ENCODE measurements at regions not wholly inside any gene's neighbourhood (a gene's known extent, or its start where the extent isn't known, plus 50 kb on each side); places are given as distances from the start of the nearest gene placed in this dataset.
"Not testable (repeated sequence)": the region's sequence is repeated elsewhere in the genome, so short reads cannot be mapped to it uniquely, and the experiment has no call there.

- no peak for DNase-seq
Measured at GRCh38 chr12:11446372-11446771, 51.0 kb upstream of the PRB2 start.

GRCh38 chr12:11457996-11458645, 62.8 kb upstream of the PRB2 start:
- DNase-seq: no peak

- no peak for DNase-seq
Measured at GRCh38 chr12:11460343-11461023, 65.1 kb upstream of the PRB2 start.

GRCh38 chr12:11461433-11461832, 66.1 kb upstream of the PRB2 start:
- no peak for DNase-seq

- no peak for DNase-seq
Measured at GRCh38 chr12:11477110-11477509, 81.7 kb upstream of the PRB2 start.

GRCh38 chr12:11482955-11483354, 87.6 kb upstream of the PRB2 start:
- DNase-seq: no peak

GRCh38 chr12:11486623-11487444, 91.5 kb upstream of the PRB2 start:
- peak; percentile 16 to 83 for DNase-seq

GRCh38 chr12:11496157-11496851, 100.9 kb upstream of the PRB2 start:
- no peak for DNase-seq

GRCh38 chr12:11497438-11497837, 102.1 kb upstream of the PRB2 start:
- no peak for DNase-seq

GRCh38 chr12:11497995-11498394, 102.6 kb upstream of the PRB2 start:
- no peak for DNase-seq

GRCh38 chr12:11498574-11498973, 103.2 kb upstream of the PRB2 start:
- not testable (repeated sequence) for DNase-seq

- peak in 1 of 2 experiments; percentile 52 for DNase-seq
Measured at GRCh38 chr12:11499806-11500187, 104.4 kb upstream of the PRB2 start.

GRCh38 chr12:11500188-11500860, 105.0 kb upstream of the PRB2 start:
- DNase-seq: peak in 1 of 2 experiments; percentile 52

- DNase-seq: no peak
Measured at GRCh38 chr12:11500861-11501230, 105.5 kb upstream of the PRB2 start.

- DNase-seq: no peak
Measured at GRCh38 chr12:11508699-11509098, 113.3 kb upstream of the PRB2 start.

- no peak for DNase-seq
Measured at GRCh38 chr12:11509326-11509725, 114.0 kb upstream of the PRB2 start.

GRCh38 chr12:11510671-11511070, 115.3 kb upstream of the PRB2 start:
- no peak for DNase-seq

- no peak for DNase-seq
Measured at GRCh38 chr12:11513288-11513687, 117.9 kb upstream of the PRB2 start.

GRCh38 chr12:11517080-11517479, 121.7 kb upstream of the PRB2 start:
- DNase-seq: no peak

GRCh38 chr12:11524446-11524845, 125.0 kb upstream of the ETV6 start:
- DNase-seq: no peak

GRCh38 chr12:11534064-11534463, 115.4 kb upstream of the ETV6 start:
- no peak for DNase-seq

GRCh38 chr12:11535127-11535526, 114.3 kb upstream of the ETV6 start:
- no peak for DNase-seq

GRCh38 chr12:11539156-11539555, 110.3 kb upstream of the ETV6 start:
- no peak for DNase-seq
